ENCODE measurements at regions not wholly inside any gene's neighbourhood (a gene's known extent, or its start where the extent isn't known, plus 50 kb on each side); places are given as distances from the start of the nearest gene placed in this dataset.

DNA sequence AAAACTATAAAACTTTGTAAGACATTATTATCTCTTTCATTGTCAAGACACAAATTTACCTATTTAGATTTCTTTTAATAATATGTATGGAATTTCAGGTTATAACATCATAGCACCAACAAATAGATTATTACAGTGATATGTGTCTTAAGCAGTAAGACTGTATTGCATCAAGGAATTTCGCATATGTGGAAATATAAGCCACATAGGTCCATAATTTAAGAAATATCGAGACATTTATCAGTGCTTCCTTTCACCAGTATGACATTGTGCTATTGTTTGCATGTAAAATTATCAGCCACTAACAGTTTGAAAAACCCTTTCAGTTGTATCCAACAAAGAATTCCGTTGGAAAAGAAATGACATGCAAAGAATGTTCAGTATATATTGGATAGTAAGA lies 186.7 kb upstream of the RASA1 start:
- TF ChIP-seq TAF1 (IDR thresholded peaks at IDR 0.05; ENCODE audit: low read depth) (no peak), FOXM1 (IDR thresholded peaks at IDR 0.05; ENCODE audit: borderline replicate concordance, low read depth) (no peak), ZBTB7A (IDR thresholded peaks at IDR 0.05; ENCODE audit: low read depth) (no peak), TCF12 (IDR thresholded peaks at IDR 0.05; ENCODE audit: low read depth) (no peak), TEAD4 (IDR thresholded peaks at IDR 0.05) (no peak), YY1 (IDR thresholded peaks at IDR 0.05; ENCODE audit: low read depth) (no peak), EP300 (IDR thresholded peaks at IDR 0.05; ENCODE audit: borderline replicate concordance) (no peak), RAD21 (IDR thresholded peaks at IDR 0.05; ENCODE audit: low read depth) (no peak), EGR1 (IDR thresholded peaks at IDR 0.05) (no peak), CEBPB (IDR thresholded peaks at IDR 0.05) (no peak)
- TF ChIP-seq, protein P1, sequence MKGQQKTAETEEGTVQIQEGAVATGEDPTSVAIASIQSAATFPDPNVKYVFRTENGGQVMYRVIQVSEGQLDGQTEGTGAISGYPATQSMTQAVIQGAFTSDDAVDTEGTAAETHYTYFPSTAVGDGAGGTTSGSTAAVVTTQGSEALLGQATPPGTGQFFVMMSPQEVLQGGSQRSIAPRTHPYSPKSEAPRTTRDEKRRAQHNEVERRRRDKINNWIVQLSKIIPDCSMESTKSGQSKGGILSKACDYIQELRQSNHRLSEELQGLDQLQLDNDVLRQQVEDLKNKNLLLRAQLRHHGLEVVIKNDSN (IDR thresholded peaks at IDR 0.05): no peak
- TF ChIP-seq, protein P2, sequence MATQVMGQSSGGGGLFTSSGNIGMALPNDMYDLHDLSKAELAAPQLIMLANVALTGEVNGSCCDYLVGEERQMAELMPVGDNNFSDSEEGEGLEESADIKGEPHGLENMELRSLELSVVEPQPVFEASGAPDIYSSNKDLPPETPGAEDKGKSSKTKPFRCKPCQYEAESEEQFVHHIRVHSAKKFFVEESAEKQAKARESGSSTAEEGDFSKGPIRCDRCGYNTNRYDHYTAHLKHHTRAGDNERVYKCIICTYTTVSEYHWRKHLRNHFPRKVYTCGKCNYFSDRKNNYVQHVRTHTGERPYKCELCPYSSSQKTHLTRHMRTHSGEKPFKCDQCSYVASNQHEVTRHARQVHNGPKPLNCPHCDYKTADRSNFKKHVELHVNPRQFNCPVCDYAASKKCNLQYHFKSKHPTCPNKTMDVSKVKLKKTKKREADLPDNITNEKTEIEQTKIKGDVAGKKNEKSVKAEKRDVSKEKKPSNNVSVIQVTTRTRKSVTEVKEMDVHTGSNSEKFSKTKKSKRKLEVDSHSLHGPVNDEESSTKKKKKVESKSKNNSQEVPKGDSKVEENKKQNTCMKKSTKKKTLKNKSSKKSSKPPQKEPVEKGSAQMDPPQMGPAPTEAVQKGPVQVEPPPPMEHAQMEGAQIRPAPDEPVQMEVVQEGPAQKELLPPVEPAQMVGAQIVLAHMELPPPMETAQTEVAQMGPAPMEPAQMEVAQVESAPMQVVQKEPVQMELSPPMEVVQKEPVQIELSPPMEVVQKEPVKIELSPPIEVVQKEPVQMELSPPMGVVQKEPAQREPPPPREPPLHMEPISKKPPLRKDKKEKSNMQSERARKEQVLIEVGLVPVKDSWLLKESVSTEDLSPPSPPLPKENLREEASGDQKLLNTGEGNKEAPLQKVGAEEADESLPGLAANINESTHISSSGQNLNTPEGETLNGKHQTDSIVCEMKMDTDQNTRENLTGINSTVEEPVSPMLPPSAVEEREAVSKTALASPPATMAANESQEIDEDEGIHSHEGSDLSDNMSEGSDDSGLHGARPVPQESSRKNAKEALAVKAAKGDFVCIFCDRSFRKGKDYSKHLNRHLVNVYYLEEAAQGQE (IDR thresholded peaks at IDR 0.05; ENCODE audit: low read depth): no peak
- TF ChIP-seq, protein P3, sequence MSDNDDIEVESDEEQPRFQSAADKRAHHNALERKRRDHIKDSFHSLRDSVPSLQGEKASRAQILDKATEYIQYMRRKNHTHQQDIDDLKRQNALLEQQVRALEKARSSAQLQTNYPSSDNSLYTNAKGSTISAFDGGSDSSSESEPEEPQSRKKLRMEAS (IDR thresholded peaks at IDR 0.05): no peak
